Effector memory CD4-positive, alpha-beta T cell (primary cell): ENCODE measurements at regions not wholly inside any gene's neighbourhood (a gene's known extent, or its start where the extent isn't known, plus 50 kb on each side); places are given as distances from the start of the nearest gene placed in this dataset.
A peak's percentile ranks its signal among the peaks of the same experiment; 100 is the strongest.

Experiments
- DNase-seq, 3 donors: peaks; one replicate each; pipeline ENCODE4 v3.0.0-alpha.2; 2020
- H3K27ac ChIP-seq: 2 replicates; pipeline ENCODE4 v1.7.0; 2013; ENCODE audit warnings: mild to moderate bottlenecking, low read length, moderate library complexity; ENCODE audit not compliant: insufficient read depth, poor library complexity, severe bottlenecking
- H3K27me3 ChIP-seq: replicated peaks from 2 replicates; pipeline ENCODE4 v1.7.0; 2013; ENCODE audit warnings: mild to moderate bottlenecking, low read length; ENCODE audit not compliant: insufficient read depth, control insufficient read depth, poor library complexity, severe bottlenecking
- H3K36me3 ChIP-seq: 2 replicates; pipeline ENCODE4 v1.7.0; 2013; ENCODE audit warnings: mild to moderate bottlenecking, low read length, moderate library complexity; ENCODE audit not compliant: control insufficient read depth, insufficient read depth
- H3K4me1 ChIP-seq: 2 replicates; pipeline ENCODE4 v1.7.0; 2013; ENCODE audit warnings: low read length, mild to moderate bottlenecking; ENCODE audit not compliant: control insufficient read depth, insufficient read depth, poor library complexity, severe bottlenecking
- H3K4me3 ChIP-seq: 2 replicates; pipeline ENCODE4 v1.7.0; 2013; ENCODE audit warnings: low read length, low read depth, mild to moderate bottlenecking; ENCODE audit not compliant: insufficient read depth, poor library complexity, severe bottlenecking
- H3K9me3 ChIP-seq: 2 replicates; pipeline ENCODE4 v1.7.0; 2013; ENCODE audit warnings: mild to moderate bottlenecking, low read length, moderate library complexity; ENCODE audit not compliant: control insufficient read depth

GRCh38 chr3:95627293-95627692, 1187.1 kb upstream of the EPHA6 start:
- Histone ChIP-seq H3K9me3 (no peaks in the 10 kb centered on the region), H3K27me3 (no peaks in the 10 kb centered on the region), H3K27ac (no peak overlapping the region), H3K4me3 (no peak overlapping the region), H3K4me1 (no peaks in the 10 kb centered on the region), H3K36me3 (no peaks in the 10 kb centered on the region)
- DNase-seq: no peak

DNA sequence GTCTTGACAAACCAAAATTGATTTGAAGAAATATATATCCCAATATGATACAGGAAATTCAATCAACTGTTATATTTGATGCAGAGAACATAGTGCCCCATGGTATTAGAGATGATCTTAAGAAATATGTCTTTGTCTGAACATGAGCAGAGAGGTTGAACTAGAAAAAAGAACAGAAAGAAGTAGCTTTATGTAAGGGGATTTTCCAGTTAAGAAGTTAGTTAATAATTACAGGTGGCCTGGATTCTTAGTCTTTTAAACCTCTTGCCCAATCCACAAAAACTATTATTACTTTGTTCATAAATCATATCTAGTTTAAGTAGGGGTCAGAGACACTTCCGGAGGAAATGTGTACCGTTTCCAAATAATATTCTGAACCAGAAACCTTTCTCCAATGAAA, 1186.7 kb upstream of the EPHA6 start:
- H3K4me3 ChIP-seq: no peak overlapping the region
- no peak for DNase-seq
- H3K4me1 ChIP-seq: no peaks in the 10 kb centered on the region
- no peak overlapping the region for H3K27ac ChIP-seq
- no peaks in the 10 kb centered on the region for H3K9me3 ChIP-seq
- no peaks in the 10 kb centered on the region for H3K27me3 ChIP-seq
- H3K36me3 ChIP-seq: no peaks in the 10 kb centered on the region

GRCh38 chr3:95629802-95630201, 1184.6 kb upstream of the EPHA6 start:
- Histone ChIP-seq H3K27me3 (no peaks in the 10 kb centered on the region), H3K4me3 (no peak overlapping the region), H3K27ac (no peak overlapping the region), H3K9me3 (no peaks in the 10 kb centered on the region), H3K36me3 (no peaks in the 10 kb centered on the region), H3K4me1 (no peaks in the 10 kb centered on the region)
- DNase-seq: no peak

DNA sequence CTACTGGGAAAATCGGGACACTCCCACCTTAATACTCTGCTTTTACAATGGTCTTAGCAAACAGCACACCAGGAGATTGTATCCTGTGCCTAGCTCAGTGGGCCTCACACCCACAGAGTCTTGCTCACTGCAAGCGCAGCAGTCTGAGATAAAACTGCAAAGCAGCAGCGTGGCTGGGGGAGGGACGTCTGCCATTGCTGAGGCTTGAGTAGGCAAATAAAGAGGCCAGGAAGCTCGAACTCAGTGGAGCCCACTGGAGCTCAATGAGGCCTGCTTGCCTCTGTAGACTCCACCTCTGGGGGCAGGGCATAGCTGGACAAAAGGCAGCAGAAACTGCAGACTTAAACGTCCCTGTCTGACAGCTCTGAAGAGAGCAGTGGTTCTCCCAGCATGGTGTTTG, 1169.1 kb upstream of the EPHA6 start:
- no peak for DNase-seq
- Histone ChIP-seq H3K9me3 (no peaks in the 10 kb centered on the region), H3K27me3 (no peaks in the 10 kb centered on the region), H3K27ac (no peak overlapping the region), H3K4me1 (no peaks in the 10 kb centered on the region), H3K4me3 (no peak overlapping the region), H3K36me3 (no peaks in the 10 kb centered on the region)

GRCh38 chr3:95654570-95655362, 1159.6 kb upstream of the EPHA6 start:
- Histone ChIP-seq H3K36me3 (no peaks in the 10 kb centered on the region), H3K9me3 (no peaks in the 10 kb centered on the region), H3K27ac (no peak overlapping the region), H3K27me3 (no peaks in the 10 kb centered on the region), H3K4me3 (no peak overlapping the region), H3K4me1 (no peaks in the 10 kb centered on the region)
- no peak for DNase-seq

DNA sequence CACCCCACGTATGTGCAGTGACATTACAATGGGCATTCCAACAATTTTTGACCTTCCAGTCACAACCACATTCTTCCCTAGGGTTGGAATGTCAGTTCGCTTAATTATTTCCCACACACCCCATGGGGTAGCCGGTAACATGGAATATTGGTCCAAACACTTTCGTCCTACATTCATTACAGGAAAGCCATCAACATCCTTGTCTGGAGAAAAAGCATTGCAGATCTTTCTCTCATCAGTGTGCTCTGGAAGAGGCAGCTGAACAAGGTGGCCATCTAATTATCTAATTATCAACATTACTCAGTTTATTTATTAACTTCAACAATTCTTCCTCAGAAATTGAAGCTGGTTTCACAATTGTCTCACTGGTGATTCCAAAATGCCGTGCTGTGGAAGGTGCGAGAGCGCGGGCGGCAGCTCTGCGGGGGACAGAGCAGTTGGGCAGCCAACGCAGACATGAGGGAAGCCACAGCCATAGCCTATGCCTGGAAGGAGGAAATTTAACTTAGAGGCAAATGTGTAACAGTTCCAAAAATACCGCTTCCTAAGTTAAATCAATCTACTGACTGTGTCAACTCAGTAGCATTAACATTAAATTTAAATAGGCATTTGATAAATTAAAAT, 1158.9 kb upstream of the EPHA6 start:
- Histone ChIP-seq H3K4me3 (no peak overlapping the region), H3K27me3 (no peaks in the 10 kb centered on the region), H3K27ac (no peak overlapping the region), H3K36me3 (no peaks in the 10 kb centered on the region), H3K9me3 (no peaks in the 10 kb centered on the region), H3K4me1 (no peaks in the 10 kb centered on the region)
- no peak for DNase-seq

- DNase-seq: no peak
- Histone ChIP-seq H3K27me3 (no peaks in the 10 kb centered on the region), H3K4me3 (no peak overlapping the region), H3K4me1 (no peaks in the 10 kb centered on the region), H3K9me3 (no peaks in the 10 kb centered on the region), H3K27ac (no peak overlapping the region), H3K36me3 (no peaks in the 10 kb centered on the region)
Observed at GRCh38 chr3:95670765-95671164, 1143.6 kb upstream of the EPHA6 start.

DNA sequence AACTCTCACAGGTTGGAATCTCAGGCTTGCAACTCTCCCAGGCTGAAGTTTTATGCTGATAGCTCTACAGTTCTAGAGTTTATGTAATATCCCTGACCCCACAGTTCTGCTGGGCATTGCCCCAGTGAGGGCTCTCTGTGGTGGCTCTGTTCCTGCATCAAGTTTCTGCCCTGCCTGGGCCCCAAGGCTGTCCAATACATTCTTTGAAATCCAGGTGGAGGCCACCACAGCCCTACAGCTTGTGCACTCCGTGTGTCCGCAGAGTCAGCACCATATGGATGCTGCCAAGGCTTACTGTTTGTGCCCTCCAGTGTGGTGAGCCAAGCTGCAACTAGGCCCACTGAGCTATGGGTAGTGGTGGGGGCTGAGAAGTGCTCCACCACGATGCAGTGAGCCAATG, 1141.2 kb upstream of the EPHA6 start:
- Histone ChIP-seq H3K36me3 (no peaks in the 10 kb centered on the region), H3K27me3 (no peaks in the 10 kb centered on the region), H3K27ac (no peak overlapping the region), H3K9me3 (no peaks in the 10 kb centered on the region), H3K4me3 (no peak overlapping the region), H3K4me1 (no peaks in the 10 kb centered on the region)
- DNase-seq: no peak

GRCh38 chr3:95705786-95706418, 1108.5 kb upstream of the EPHA6 start:
- peak overlapping the region; percentile 26 for H3K4me3 ChIP-seq
- no peak for DNase-seq

GRCh38 chr3:95707268-95707667, 1107.1 kb upstream of the EPHA6 start:
- no peak overlapping the region for H3K4me3 ChIP-seq
- no peaks in the 10 kb centered on the region for H3K36me3 ChIP-seq
- H3K9me3 ChIP-seq: no peaks in the 10 kb centered on the region
- no peak overlapping the region for H3K27ac ChIP-seq
- no peaks in the 10 kb centered on the region for H3K27me3 ChIP-seq
- H3K4me1 ChIP-seq: no peaks in the 10 kb centered on the region
- no peak for DNase-seq

More at GRCh38 chr3:95705786-95706418, 1108.5 kb upstream of the EPHA6 start:
- H3K4me1 ChIP-seq: no peaks in the 10 kb centered on the region
- no peaks in the 10 kb centered on the region for H3K27me3 ChIP-seq
- H3K36me3 ChIP-seq: no peaks in the 10 kb centered on the region
- no peak overlapping the region for H3K27ac ChIP-seq
- H3K9me3 ChIP-seq: no peaks in the 10 kb centered on the region
